NCI-H526 treated with DMSO at 0.1 percent for 48 hours (cell line): ENCODE measurements at regions not wholly inside any gene's neighbourhood (a gene's known extent, or its start where the extent isn't known, plus 50 kb on each side); places are given as distances from the start of the nearest gene placed in this dataset.
"Not testable (repeated sequence)": the region's sequence is repeated elsewhere in the genome, so short reads cannot be mapped to it uniquely, and the experiment has no call there.

ENCODE experiments used
- DNase-seq: peaks from one replicate; lab custom pipeline; 2025; lab: John Stamatoyannopoulos, UW

- no peak for DNase-seq
These were observed 128.7 kb downstream of the CEP120 start for GRCh38 chr5:123294544-123294943.

- no peak for DNase-seq
These were observed 134.0 kb downstream of the CEP120 start for GRCh38 chr5:123289210-123289609.

- no peak for DNase-seq
These were observed 135.3 kb downstream of the CEP120 start for GRCh38 chr5:123287881-123288280.

- no peak for DNase-seq
These were observed 136.3 kb downstream of the CEP120 start for GRCh38 chr5:123286891-123287290.

GRCh38 chr5:123285122-123286023 is 137.8 kb downstream of the CEP120 start:
- DNase-seq: no peak

GRCh38 chr5:123283499-123283898 is 139.7 kb downstream of the CEP120 start:
- DNase-seq: no peak

- no peak for DNase-seq
These were observed 140.2 kb downstream of the CEP120 start for GRCh38 chr5:123283031-123283430.

- DNase-seq: no peak
These were observed 140.8 kb downstream of the CEP120 start for GRCh38 chr5:123282444-123282843.

GRCh38 chr5:123280854-123281253 is 142.3 kb downstream of the CEP120 start:
- not testable (repeated sequence) for DNase-seq

- DNase-seq: no peak
These were observed 144.1 kb downstream of the CEP120 start for GRCh38 chr5:123279136-123279535.

- DNase-seq: no peak
These were observed 144.9 kb downstream of the CEP120 start for GRCh38 chr5:123278284-123278683.

GRCh38 chr5:123273984-123274383 is 149.2 kb downstream of the CEP120 start:
- DNase-seq: peak; percentile 22

GRCh38 chr5:123273095-123273494 is 150.1 kb downstream of the CEP120 start:
- no peak for DNase-seq

GRCh38 chr5:123269851-123270250 is 153.4 kb downstream of the CEP120 start:
- no peak for DNase-seq

GRCh38 chr5:123269436-123269835 is 153.8 kb downstream of the CEP120 start:
- DNase-seq: no peak

- DNase-seq: no peak
These were observed 156.8 kb downstream of the CEP120 start for GRCh38 chr5:123266365-123266764.

GRCh38 chr5:123265551-123265950 is 157.7 kb downstream of the CEP120 start:
- DNase-seq: no peak

- DNase-seq: no peak
These were observed 158.8 kb downstream of the CEP120 start for GRCh38 chr5:123264394-123264793.

GRCh38 chr5:123263859-123264258 is 159.3 kb downstream of the CEP120 start:
- DNase-seq: no peak

- DNase-seq: no peak
These were observed 160.9 kb downstream of the CEP120 start for GRCh38 chr5:123262216-123262823.

GRCh38 chr5:123261752-123262151 is 161.5 kb downstream of the CEP120 start:
- no peak for DNase-seq

- no peak for DNase-seq
These were observed 160.4 kb downstream of the PRDM6 start for GRCh38 chr5:123249446-123249845.

GRCh38 chr5:123245689-123246088 is 156.6 kb downstream of the PRDM6 start:
- DNase-seq: no peak
